DOHH2 (cell line): ENCODE measurements at regions not wholly inside any gene's neighbourhood (a gene's known extent, or its start where the extent isn't known, plus 50 kb on each side); places are given as distances from the start of the nearest gene placed in this dataset.
"Not testable (repeated sequence)": the region's sequence is repeated elsewhere in the genome, so short reads cannot be mapped to it uniquely, and the experiment has no call there.

ENCODE experiments used
- H3F3A ChIP-seq: fragments of 200-600 bp; sonication (generic), shearing (Covaris generic); 2 replicates; pipeline ENCODE4 v1.6.0; 2016; ENCODE audit warnings: antibody characterized with exemption, mild to moderate bottlenecking; ENCODE audit not compliant: control insufficient read depth, insufficient read depth
- H3K27ac ChIP-seq: fragments of 200-600 bp; sonication (generic); 2 replicates; pipeline ENCODE4 v1.5.1; 2014; ENCODE audit warnings: low read depth, mild to moderate bottlenecking, low read length, moderate library complexity
- H3K27me3 ChIP-seq: fragments of 200-600 bp; sonication (generic); 2 replicates; pipeline ENCODE4 v1.6.1; 2014; ENCODE audit warnings: mild to moderate bottlenecking, low read length, mixed read lengths; ENCODE audit not compliant: control insufficient read depth
- H3K36me3 ChIP-seq: fragments of 200-600 bp; sonication (generic); 2 replicates; pipeline ENCODE4 v1.6.1; 2014; ENCODE audit warnings: mild to moderate bottlenecking, low read length, moderate library complexity, mixed read lengths; ENCODE audit not compliant: control insufficient read depth
- H3K4me1 ChIP-seq: fragments of 200-600 bp; sonication (generic); 2 replicates; pipeline ENCODE4 v1.6.1; 2014; ENCODE audit warnings: mild to moderate bottlenecking, low read length, mixed read lengths; ENCODE audit not compliant: control insufficient read depth
- H3K4me2 ChIP-seq: fragments of 200-600 bp; sonication (generic); 2 replicates; pipeline ENCODE4 v1.6.0; 2014; ENCODE audit warnings: mild to moderate bottlenecking, low read length, moderate library complexity
- H3K4me3 ChIP-seq: fragments of 200-600 bp; sonication (generic); 2 replicates; pipeline ENCODE4 v1.5.1; 2014; ENCODE audit warnings: mild to moderate bottlenecking, low read length, mixed read lengths
- H3K79me2 ChIP-seq: fragments of 200-600 bp; sonication (generic); 2 replicates; pipeline ENCODE4 v1.6.1; 2014; ENCODE audit warnings: mild to moderate bottlenecking, low read length, mixed read lengths; ENCODE audit not compliant: control insufficient read depth
- H3K9me2 ChIP-seq: fragments of 200-600 bp; sonication (generic); replicated peaks from 2 replicates; pipeline ENCODE4 v1.6.1; 2014; ENCODE audit warnings: mild to moderate bottlenecking, low read length, mixed read lengths; ENCODE audit not compliant: control insufficient read depth
- H3K9me3 ChIP-seq: fragments of 200-600 bp; sonication (generic); 2 replicates; pipeline ENCODE4 v1.6.1; 2014; ENCODE audit warnings: antibody characterized with exemption, low read length, mixed read lengths; ENCODE audit not compliant: control insufficient read depth, insufficient read depth
- H4K20me1 ChIP-seq: fragments of 200-600 bp; sonication (generic); 2 replicates; pipeline ENCODE4 v1.6.0; 2014; ENCODE audit warnings: low read depth, mild to moderate bottlenecking, antibody characterized with exemption, low read length, moderate library complexity; ENCODE audit not compliant: control insufficient read depth, insufficient read depth
- CTCF ChIP-seq: fragments of 200-600 bp; sonication (generic); IDR thresholded peaks from one replicate; pipeline ENCODE4 v1.5.1; 2014; ENCODE audit warnings: antibody characterized with exemption, mild to moderate bottlenecking, low read depth, low read length; ENCODE audit not compliant: poor library complexity, severe bottlenecking
- EZH2phosphoT487 ChIP-seq: fragments of 200-600 bp; sonication (generic); IDR thresholded peaks from 2 replicates; pipeline ENCODE4 v1.6.1; 2017; ENCODE audit warnings: borderline replicate concordance, mild to moderate bottlenecking, antibody characterized with exemption, low read length, moderate library complexity, mixed read lengths

- Histone ChIP-seq H3K4me1 (no peaks in the 10 kb centered on the region), H3K27me3 (no peaks in the 10 kb centered on the region), H3K9me2 (no peaks in the 10 kb centered on the region), H3K36me3 (no peaks in the 10 kb centered on the region), H3K27ac (no peak overlapping the region), H3K4me2 (no peak overlapping the region), H4K20me1 (no peaks in the 10 kb centered on the region), H3K79me2 (no peaks in the 10 kb centered on the region), H3F3A (no peaks in the 10 kb centered on the region), H3K4me3 (no peak overlapping the region), H3K9me3 (peaks cover 5% of the 10 kb centered on the region; the same call in 1 of the 2 replicates)
- TF ChIP-seq EZH2phosphoT487 (no peak), CTCF (no peak)
Measured at GRCh38 chr13:44676534-44676933, 100.4 kb upstream of the TSC22D1 start.

- no peaks in the 10 kb centered on the region for H3K4me1 ChIP-seq
- no peaks in the 10 kb centered on the region for H3K79me2 ChIP-seq
- H3K27ac ChIP-seq = no peak overlapping the region
- peaks cover 12% of the 10 kb centered on the region; the same call in 1 of the 2 replicates for H3K27me3 ChIP-seq
- H3K9me3 ChIP-seq = no peaks in the 10 kb centered on the region
- no peaks in the 10 kb centered on the region for H3F3A ChIP-seq
- H3K9me2 ChIP-seq = no peaks in the 10 kb centered on the region
- H3K4me2 ChIP-seq = no peak overlapping the region
- TF ChIP-seq CTCF = no peak
- no peak for TF ChIP-seq EZH2phosphoT487
- H4K20me1 ChIP-seq = no peaks in the 10 kb centered on the region
- H3K4me3 ChIP-seq = no peak overlapping the region
- no peaks in the 10 kb centered on the region for H3K36me3 ChIP-seq
Measured at GRCh38 chr13:44669534-44669933, 93.4 kb upstream of the TSC22D1 start.

- H3K27me3 ChIP-seq = peaks cover 12% of the 10 kb centered on the region; the same call in 1 of the 2 replicates
- no peaks in the 10 kb centered on the region for H3K4me1 ChIP-seq
- H4K20me1 ChIP-seq = no peaks in the 10 kb centered on the region
- H3K4me2 ChIP-seq = no peak overlapping the region
- no peak overlapping the region for H3K27ac ChIP-seq
- no peak overlapping the region for H3K4me3 ChIP-seq
- H3K9me3 ChIP-seq = no peaks in the 10 kb centered on the region
- H3K36me3 ChIP-seq = no peaks in the 10 kb centered on the region
- TF ChIP-seq EZH2phosphoT487 (no peak), CTCF (no peak)
- H3F3A ChIP-seq = no peaks in the 10 kb centered on the region
- no peaks in the 10 kb centered on the region for H3K9me2 ChIP-seq
- no peaks in the 10 kb centered on the region for H3K79me2 ChIP-seq
Measured at GRCh38 chr13:44668688-44669087, 92.6 kb upstream of the TSC22D1 start.

GRCh38 chr13:44667943-44668342 is 91.8 kb upstream of the TSC22D1 start:
- H3K9me3 ChIP-seq = no peaks in the 10 kb centered on the region
- H3K4me3 ChIP-seq = no peak overlapping the region
- no peaks in the 10 kb centered on the region for H3K79me2 ChIP-seq
- H3K4me2 ChIP-seq = no peak overlapping the region
- no peaks in the 10 kb centered on the region for H3K4me1 ChIP-seq
- no peak overlapping the region for H3K27ac ChIP-seq
- TF ChIP-seq CTCF (no peak), EZH2phosphoT487 (no peak)
- H3K36me3 ChIP-seq = no peaks in the 10 kb centered on the region
- H3K27me3 ChIP-seq = peaks cover 12% of the 10 kb centered on the region; the same call in 1 of the 2 replicates
- H4K20me1 ChIP-seq = no peaks in the 10 kb centered on the region
- H3K9me2 ChIP-seq = no peaks in the 10 kb centered on the region
- H3F3A ChIP-seq = no peaks in the 10 kb centered on the region

GRCh38 chr13:44666538-44666937 is 90.4 kb upstream of the TSC22D1 start:
- not testable (repeated sequence) for H3K27ac ChIP-seq, H3F3A ChIP-seq, H3K9me2 ChIP-seq, H3K4me1 ChIP-seq, H4K20me1 ChIP-seq, H3K36me3 ChIP-seq, H3K4me2 ChIP-seq, H3K79me2 ChIP-seq, H3K4me3 ChIP-seq, H3K9me3 ChIP-seq
- peaks cover 12% of the 10 kb centered on the region; the same call in 1 of the 2 replicates for H3K27me3 ChIP-seq
